ENCODE measurements at regions not wholly inside any gene's neighbourhood (a gene's known extent, or its start where the extent isn't known, plus 50 kb on each side); places are given as distances from the start of the nearest gene placed in this dataset.

DNA sequence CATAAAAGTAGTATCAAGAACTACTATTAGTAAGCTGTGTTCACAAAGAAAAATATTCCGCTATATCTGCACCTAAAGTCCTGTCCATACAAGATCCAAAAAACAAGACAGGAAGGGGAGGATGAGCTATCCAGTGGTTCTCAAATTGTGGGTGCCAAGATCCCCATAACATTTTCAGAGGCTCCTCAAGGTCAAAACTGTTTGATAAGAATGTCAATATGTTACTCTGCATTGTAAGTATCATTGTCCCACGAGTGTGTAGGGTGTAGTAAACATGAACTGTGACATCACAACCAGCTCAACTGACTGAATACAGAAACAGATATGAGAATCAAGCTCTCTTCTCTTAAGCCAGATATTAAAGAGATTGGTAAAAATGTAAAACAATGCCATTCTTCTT is 81.9 kb upstream of the HIVEP1 start:
- DNase-seq = no peak
- H3K27me3 ChIP-seq = no peaks in the 10 kb centered on the region
- no peaks in the 10 kb centered on the region for H3K9me3 ChIP-seq
- no peak overlapping the region for H3K4me3 ChIP-seq
- no peaks in the 10 kb centered on the region for H3K36me3 ChIP-seq
- intact Hi-C loops (cut with DNase I; ENCODE audit: low total_unique reads) = no loop called here
- H3K4me1 ChIP-seq = no peaks in the 10 kb centered on the region
- TF ChIP-seq, protein P1, sequence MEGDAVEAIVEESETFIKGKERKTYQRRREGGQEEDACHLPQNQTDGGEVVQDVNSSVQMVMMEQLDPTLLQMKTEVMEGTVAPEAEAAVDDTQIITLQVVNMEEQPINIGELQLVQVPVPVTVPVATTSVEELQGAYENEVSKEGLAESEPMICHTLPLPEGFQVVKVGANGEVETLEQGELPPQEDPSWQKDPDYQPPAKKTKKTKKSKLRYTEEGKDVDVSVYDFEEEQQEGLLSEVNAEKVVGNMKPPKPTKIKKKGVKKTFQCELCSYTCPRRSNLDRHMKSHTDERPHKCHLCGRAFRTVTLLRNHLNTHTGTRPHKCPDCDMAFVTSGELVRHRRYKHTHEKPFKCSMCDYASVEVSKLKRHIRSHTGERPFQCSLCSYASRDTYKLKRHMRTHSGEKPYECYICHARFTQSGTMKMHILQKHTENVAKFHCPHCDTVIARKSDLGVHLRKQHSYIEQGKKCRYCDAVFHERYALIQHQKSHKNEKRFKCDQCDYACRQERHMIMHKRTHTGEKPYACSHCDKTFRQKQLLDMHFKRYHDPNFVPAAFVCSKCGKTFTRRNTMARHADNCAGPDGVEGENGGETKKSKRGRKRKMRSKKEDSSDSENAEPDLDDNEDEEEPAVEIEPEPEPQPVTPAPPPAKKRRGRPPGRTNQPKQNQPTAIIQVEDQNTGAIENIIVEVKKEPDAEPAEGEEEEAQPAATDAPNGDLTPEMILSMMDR (IDR thresholded peaks at IDR 0.05) = no peak
- no peak overlapping the region for H3K27ac ChIP-seq

DNA sequence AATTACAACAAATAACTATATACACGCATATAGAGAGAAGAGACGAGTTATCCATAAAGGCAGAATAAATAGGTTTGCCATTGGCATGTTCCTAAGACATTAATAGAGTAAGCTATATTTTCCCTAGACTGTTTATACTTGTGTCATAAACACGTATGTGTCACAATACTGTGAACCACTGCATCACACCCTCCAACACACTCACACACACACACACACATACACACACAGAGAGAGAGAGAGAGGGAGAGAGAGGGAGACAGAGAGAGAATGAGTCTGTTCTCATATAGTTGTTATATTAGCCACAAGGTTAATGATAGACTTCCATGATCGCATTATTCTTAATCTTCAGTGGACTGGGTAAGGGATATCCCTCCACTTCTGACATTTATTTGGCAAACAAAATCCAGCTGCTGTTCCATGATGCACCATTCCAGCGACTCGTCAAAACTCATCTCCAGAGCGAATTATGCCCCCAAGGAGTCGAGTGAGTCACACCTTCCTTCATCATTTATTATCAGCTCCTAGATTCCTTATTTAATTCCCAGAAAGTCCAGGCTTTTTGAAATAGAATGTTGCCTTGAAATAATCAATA is 82.8 kb upstream of the HIVEP1 start:
- no peaks in the 10 kb centered on the region for H3K9me3 ChIP-seq
- no peak overlapping the region for H3K27ac ChIP-seq
- TF ChIP-seq, protein P1 (IDR thresholded peaks at IDR 0.05) = no peak
- H3K4me1 ChIP-seq = no peaks in the 10 kb centered on the region
- no peaks in the 10 kb centered on the region for H3K27me3 ChIP-seq
- no peak for DNase-seq
- H3K4me3 ChIP-seq = no peak overlapping the region
- no peaks in the 10 kb centered on the region for H3K36me3 ChIP-seq
- intact Hi-C loops (cut with DNase I; ENCODE audit: low total_unique reads) = no loop called here

DNA sequence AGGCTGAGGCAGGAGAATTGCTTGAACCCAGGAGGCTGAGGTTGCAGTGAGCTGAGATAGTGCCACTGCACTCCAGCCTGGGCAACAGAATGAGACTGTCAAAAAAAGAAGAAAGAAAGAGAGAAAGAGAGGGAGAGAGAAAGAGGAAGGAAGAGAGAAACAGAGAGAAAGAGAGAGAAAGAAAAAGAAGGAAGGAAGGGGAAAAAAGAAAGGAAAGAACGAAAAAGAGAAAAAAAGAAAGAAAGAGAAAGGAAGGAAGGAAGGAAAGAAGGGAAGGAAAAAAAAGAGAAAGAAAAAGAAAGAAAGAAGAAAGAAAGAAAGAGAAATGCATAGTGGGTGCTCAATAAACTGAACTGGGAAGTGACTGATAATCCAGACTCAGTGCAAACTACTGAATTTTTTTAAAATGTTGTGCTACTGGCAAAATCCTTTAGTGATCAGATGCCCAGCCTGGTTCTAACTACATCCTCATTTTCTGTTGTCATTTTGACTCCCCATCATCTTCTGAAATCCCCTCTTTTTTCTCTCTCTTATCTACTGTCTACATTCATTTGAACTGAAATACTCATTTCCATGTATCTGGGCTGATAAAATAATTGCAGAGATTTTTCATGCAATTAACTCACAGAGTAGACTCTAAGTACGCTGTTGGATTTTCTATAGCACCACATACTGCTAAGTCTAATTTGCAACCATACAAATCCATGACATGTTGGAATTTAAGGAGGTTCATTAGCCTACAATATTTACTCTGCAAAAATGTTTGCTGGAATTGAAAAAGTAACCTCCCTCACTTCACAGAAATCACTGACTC is 85.3 kb upstream of the HIVEP1 start:
- H3K4me1 ChIP-seq = peaks cover 0 to 5% (median under 1%) of the 10 kb centered on the region in 4 donors
- H3K9me3 ChIP-seq = no peaks in the 10 kb centered on the region
- H3K27ac ChIP-seq = no peak overlapping the region
- H3K36me3 ChIP-seq = no peaks in the 10 kb centered on the region
- H3K4me3 ChIP-seq = no peak overlapping the region
- DNase-seq = no peak
- TF ChIP-seq, protein P1 (IDR thresholded peaks at IDR 0.05) = no peak
- intact Hi-C loops (cut with DNase I; ENCODE audit: low total_unique reads) = no loop called here
- H3K27me3 ChIP-seq = no peaks in the 10 kb centered on the region

DNA sequence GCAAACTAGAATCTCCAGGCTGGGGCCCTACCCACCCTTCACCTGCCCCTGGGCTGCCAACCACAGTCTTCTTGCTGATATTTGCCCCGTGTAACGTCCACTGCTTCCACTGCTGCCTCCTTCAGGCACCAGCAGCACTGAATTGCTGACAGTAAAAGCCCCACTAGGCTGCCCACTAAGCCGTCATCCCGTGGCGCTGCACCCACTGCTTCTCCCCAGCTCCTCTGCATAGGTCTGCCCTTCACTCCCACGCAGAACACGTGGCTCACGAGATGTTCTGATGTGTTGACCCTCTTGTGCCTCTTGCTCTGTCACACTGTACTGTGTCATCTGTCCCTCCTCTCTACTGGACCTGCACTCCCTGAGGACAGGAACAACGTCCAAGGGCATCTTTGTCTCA is 86.3 kb upstream of the HIVEP1 start:
- TF ChIP-seq, protein P1 (IDR thresholded peaks at IDR 0.05) = no peak
- DNase-seq = no peak
- H3K27ac ChIP-seq = no peak overlapping the region

DNA sequence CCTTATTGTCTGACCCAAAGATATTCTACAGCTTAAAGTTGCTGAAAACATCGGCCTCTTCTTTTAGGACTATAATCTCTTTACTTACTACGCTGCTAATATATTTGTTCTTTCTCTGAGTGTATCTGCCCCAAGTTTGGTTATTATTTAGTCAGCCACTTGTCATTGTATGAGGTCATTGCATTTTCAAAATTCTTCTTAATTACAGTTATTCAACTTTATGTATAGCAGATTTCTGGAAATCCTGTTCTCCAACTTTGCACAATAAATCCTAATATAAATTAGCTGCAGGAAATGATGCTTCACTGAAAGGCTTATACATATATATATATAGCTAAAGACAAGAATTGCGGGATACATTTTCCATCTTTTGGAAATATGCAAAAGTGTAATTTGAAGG is 88.5 kb upstream of the HIVEP1 start:
- DNase-seq = no peak
- H3K4me1 ChIP-seq = peaks cover 0 to 24% (median 7%) of the 10 kb centered on the region in 4 donors
- no peaks in the 10 kb centered on the region for H3K27me3 ChIP-seq
- intact Hi-C loops (cut with DNase I; ENCODE audit: low total_unique reads) = no loop called here
- no peak overlapping the region for H3K27ac ChIP-seq
- H3K9me3 ChIP-seq = no peaks in the 10 kb centered on the region
- H3K36me3 ChIP-seq = no peaks in the 10 kb centered on the region
- TF ChIP-seq, protein P1 (IDR thresholded peaks at IDR 0.05) = no peak
- H3K4me3 ChIP-seq = no peak overlapping the region

More for the DNA sequence above, 86.3 kb upstream of the HIVEP1 start:
- Histone ChIP-seq H3K4me1 (peaks cover 0 to 15% (median 5%) of the 10 kb centered on the region in 4 donors), H3K4me3 (no peak overlapping the region), H3K9me3 (no peaks in the 10 kb centered on the region), H3K27me3 (no peaks in the 10 kb centered on the region), H3K36me3 (no peaks in the 10 kb centered on the region)
- intact Hi-C loops (cut with DNase I; ENCODE audit: low total_unique reads) = no loop called here
